ENCODE measurements at regions not wholly inside any gene's neighbourhood (a gene's known extent, or its start where the extent isn't known, plus 50 kb on each side); places are given as distances from the start of the nearest gene placed in this dataset.

GRCh38 chr5:96140084-96140483 lies 178.4 kb upstream of the ELL2 start:
- TF ChIP-seq CTCF (IDR thresholded peaks at IDR 0.05), result no peak
- TF ChIP-seq ZFX (IDR thresholded peaks at IDR 0.05; ENCODE audit: borderline replicate concordance), result no peak
